ENCODE measurements at regions not wholly inside any gene's neighbourhood (a gene's known extent, or its start where the extent isn't known, plus 50 kb on each side); places are given as distances from the start of the nearest gene placed in this dataset.
"Not testable (repeated sequence)": the region's sequence is repeated elsewhere in the genome, so short reads cannot be mapped to it uniquely, and the experiment has no call there.

DNA sequence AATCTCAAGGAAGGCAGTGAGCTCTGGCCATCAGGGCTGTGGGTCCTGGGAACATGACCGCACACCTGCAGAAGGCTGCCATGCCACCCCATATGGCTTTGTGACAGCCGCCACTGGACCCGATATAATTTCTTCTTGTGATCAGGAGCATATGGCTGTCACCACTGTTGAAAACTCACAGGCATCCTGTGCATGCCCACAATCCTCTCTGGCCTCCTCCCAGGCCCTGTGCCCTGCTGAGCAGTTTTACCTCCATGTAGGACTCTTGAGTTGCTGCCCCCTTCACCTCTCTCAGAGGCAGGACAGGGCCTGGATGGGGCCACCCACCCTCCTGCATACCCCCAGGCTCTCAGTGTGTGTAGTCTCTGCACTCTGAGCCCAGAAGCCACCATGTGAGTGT lies 391.9 kb upstream of the AKR1E2 start:
- no peak for DNase-seq

DNA sequence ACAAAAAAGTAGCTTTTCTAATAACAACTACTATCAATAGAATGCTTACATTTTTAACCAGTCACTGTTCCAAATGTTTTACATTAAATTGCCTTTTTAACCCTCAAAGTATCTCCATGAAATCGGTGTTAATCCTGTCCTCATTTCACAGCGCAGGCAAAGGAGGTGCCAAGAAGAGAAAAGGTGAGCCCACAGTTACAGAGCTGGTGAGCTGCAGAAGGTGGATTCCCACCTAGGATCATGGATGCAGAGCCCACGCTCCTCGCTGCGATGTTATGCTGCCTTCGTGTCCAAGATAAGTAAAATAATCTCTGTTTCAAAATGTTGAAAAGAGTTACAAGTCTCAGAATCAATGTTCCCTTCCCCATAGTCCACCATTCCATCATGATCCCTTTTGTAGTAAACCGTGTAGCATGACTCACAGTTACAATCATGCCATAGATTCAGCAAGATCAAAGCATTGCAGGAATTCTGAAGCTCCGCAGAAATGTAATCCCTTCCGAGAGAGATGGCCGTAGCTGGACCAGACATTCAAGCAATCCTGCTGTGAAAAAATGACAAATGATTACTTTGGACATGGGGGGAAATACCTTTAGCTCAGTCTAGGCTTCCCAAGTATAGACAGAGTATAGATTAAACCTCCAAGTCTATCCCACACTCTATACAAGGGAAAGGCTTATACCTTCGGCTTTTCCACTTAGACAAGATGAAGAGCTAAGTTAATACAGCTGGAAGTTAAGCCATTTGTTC lies 394.7 kb upstream of the AKR1E2 start:
- no peak for DNase-seq

DNA sequence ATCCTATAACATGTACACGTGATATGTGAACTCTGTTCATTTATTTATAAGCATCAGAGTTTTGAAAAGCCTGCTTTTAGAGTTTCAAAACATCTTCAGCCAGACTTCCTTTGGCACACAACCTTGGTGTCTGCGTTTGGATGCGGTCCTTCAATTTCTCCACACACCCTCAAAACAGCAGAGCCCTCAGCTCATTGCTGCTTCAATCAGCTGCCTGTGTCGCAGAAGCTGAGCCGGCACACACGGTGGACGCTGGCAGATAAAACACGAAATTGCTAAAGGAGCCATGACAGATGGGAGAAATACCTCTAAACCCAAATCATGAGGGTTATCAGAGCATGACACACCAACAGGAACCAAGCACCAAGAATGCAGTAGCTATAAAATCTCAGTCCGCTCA lies 396.4 kb upstream of the AKR1E2 start:
- DNase-seq: no peak

DNA sequence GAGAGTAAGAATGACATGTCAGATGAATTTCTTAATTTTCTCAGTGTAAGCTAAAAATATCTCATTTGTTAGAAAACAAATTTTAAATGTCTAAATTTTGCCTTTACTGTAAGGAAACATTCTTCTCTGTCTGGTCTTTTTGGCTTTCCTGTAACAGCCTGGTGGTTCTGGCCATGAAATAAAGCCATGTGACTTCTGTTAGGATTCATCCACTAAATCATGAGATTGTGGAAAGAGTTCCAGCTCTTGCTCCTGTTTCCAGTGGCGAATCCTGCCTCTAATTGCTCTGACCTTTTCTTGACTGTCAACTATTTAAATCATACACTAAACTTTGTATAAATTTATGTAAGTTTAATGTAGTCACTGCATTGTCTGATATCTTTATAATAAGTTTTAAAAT lies 398.5 kb upstream of the AKR1E2 start:
- DNase-seq: no peak

DNA sequence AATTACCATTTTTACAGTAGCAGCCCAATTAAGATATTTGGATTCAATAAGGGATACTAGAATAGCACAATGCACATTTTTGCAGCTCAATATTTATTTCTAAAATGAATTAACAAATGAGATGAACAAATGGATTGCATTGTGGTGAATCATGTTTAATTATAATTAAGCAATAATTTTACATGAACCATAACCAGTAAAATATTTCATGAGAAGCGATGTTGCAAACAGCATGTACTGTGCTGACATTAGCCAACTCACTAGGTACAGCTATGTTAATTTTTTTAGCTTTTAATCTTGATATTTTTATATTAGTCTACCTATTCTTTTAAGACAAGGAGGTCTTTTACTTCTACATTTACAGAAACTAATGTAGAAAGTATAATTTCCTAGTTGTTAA lies 399.1 kb upstream of the AKR1E2 start:
- DNase-seq: no peak

DNA sequence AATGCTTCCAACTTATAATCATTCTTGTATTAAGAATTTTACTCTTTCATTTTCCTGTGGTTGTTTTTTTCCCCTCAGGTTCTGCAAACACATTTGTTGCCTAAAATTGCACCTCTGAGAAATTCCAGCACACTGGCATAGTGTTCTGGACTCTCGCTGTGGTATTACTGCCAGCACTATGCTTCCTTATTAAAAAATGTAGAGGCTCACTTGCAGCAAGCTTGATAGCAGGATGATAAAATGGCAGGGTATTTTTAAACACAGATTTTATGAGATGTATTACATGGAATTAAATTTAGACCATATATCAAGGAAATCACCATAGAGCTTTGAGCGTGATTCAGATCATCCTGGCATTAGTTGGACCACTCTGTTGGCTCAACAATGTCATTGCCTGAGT lies 416.7 kb upstream of the AKR1E2 start:
- DNase-seq: no peak

DNA sequence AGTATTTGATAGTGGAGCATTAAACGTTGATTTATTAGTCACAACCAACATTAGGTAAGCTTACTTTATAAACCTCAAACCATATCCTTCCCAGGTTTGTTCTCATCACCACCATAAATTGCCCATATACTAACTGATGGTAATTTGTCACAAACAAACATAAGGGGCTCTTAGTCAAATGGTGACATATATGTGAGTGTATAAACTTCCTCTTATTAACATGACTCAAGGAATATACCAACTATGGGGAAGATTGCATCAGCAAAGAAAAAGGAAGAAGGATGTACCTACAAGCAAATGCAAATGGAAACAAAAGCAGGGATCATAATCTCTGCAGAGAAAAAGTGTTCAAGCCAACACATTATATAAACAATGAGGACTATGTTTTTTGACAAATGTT lies 418.2 kb upstream of the AKR1E2 start:
- no peak for DNase-seq

DNA sequence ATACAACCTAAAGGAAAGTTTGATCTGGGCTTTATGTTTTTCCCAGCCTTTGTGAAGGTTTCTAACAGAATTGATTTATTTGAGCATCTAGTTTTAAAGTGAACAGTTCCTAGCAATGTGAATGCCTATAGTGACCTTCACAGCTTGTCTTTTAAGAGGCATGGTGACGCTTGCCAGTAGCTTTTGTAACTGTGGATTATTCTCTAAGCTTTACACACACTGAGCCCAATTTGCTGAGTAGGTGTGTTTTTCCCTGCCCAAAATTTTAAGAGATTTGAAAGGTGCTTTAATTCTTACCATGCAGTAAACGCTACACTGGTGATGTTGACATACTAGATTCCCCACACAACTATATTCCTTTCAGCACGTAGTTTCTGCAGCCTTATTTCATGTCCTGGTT lies 420.2 kb upstream of the AKR1E2 start:
- no peak for DNase-seq

DNA sequence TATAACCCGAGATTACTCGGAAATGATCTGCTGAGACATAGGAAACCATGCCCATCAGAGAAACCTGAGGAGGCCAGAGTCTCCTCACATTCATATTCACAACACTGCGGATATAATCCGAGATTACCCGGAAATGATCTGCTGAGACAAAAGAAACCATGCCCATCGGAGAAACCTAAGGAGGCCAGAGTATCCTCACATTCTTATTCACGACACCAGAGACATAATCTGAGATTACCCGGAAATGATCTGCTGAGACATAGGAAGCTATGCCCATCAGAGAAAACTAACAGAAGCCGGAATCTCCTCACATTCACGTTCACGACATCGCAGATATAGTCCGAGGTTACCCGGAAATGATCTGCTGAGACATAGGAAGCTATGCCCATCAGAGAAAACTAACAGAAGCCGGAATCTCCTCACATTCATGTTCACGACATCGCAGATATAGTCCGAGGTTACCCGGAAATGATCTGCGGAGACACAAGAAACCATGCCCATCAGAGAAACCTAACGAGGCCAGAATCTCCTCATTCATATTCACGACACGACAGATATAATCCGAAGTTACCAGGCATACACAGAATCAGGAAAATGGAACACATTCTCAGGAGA lies 422.3 kb upstream of the AKR1E2 start:
- no peak for DNase-seq

DNA sequence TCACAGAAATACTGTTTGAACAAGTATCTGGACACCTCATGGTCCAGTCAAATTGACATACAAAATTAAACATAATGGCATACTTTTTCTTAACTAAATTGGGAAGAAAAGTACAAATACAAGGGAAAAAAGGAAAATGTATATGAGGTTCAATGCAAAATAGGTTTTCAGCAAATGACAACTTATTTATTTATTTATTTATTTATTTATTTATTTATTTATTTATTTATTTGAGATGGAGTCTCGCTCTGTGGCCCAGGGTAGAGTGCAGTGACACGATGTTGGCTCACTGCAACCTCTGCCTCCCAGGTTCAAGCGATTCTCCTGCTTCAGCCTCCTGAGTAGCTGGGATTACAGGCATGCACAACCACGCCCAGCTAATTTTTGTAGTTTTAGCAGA lies 424.9 kb upstream of the AKR1E2 start:
- not testable (repeated sequence) for DNase-seq

DNA sequence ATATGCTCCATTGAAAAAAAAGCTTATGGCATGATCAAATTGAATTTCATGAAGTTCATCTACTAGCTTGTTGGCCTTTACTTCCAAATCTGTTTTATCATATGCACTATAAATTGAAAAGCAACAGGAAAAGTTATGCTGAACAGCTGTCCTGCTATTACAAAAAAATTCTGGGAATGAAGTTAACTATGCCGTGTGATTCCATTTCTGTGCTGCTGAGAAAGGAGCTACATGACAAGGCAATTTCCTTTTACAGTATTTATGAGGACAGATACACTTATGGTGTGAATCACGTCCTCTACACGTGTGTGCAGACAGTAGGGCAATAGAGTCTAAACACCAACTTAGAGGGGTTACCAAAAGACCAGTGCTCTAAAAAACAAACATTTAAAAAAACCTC lies 426.5 kb upstream of the AKR1E2 start:
- DNase-seq: no peak

DNA sequence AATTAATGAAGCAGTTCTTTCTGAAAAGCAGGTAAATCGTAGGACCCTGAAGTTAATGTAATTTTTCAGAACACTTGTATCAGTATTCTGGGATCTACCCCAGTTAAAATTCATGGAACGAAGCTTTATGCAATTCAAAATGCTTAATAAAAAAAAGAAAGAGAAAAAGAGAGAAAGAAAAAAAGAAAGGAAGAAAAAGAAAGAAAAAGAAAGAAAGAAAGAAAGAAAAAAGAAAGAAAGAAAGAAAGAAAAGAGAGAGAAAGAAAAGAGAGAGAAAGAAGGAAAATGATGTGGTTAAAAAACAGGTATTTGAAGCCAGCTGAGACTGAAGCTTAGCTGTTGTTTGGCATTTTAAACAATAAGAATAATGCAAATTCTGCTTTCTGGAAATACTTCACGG lies 427.4 kb upstream of the AKR1E2 start:
- DNase-seq: no peak

DNA sequence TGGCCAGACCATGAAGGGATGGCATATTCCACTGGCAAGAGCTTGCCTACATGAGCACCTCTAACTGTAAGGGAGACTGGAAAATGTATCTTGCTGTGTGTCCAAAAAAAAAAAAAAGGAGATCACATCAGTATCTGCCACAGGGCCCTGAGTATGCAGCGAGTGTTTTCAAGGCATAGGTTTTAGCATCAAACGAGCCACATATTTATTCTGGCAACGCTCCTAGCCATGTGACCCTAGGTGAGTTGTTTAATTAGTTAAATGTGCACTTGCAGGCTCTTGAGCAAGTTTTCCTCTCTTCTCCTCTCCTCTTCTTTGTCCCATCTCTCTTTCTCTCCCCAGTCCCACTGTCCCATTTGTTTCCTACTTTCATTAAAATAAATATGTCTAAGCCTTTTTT lies 428.7 kb upstream of the AKR1E2 start:
- DNase-seq: no peak

DNA sequence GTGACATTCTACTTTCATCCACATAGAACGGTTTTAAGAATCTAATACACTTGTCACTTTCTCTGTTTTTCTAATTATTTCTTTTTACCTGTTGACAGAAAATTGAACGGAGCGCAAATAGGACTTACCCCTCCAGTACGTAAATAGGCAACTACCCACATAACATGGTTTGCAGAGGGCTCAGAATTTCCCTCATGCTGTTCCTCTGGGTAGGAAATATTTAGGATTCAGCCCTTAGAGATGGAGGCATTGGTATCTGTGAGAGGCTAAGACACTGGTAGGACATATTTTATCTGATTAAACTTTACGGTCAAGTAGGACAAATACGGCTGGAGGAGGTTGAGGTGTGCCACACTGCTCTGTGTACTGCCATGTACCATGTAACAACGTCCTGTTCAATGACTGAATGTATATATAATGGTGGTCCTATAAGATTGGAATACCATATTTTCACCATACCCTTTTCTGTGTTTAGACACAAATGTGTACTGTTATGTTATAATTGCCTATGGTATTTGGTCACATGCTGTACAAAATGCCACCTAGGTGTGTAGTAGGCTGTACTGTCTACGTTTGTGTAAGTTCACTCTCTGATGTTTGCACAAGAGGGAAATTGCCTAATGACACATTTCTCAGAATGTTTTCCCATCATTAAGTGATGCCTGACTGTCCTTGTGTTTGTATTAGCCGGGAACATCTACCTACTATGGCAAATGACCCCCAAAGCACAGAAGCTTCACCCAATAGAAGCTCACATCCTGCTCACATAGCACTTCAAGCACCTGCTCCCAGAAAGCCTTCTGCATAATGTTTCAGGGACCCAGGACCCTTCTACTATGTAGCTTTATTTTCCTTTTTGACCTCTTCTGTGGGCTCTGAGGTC lies 429.4 kb upstream of the AKR1E2 start:
- no peak for DNase-seq

DNA sequence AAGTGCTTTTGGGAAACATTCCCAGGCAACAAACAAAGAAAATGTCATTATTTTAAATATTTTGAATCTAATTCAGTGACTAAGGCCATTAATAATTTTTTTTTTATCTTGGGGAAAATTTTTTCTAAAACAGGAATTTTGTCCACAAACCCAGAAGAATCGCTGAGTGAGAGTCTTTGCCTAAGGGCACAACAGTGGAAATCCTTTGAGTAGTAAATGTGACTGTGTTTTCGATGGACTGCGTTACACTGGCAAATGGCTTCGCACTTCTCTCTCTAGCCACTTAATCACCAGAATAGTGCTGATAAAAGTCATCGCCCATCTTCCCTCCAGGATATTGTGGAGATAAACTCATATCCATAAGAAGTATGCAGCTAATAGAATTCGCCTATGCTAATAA lies 430.3 kb upstream of the AKR1E2 start:
- no peak for DNase-seq

DNA sequence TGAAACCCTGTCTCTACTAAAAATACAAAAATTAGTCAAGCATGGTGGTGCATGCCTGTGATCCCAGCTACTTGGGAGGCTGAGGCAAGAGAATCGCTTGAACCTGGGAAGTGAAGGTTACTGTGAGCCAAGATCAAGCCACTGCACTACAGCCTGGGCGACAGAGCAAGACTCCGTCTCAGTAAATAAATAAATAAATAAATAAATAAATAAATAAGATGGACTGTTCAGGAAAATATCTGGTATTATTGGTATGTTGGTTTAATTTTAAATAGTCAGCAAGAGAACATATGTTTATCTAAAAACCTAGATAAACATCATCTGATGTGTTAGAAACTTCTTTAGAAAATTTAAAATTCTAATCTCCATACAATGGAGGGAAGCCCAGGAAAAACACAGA lies 431.6 kb upstream of the AKR1E2 start:
- not testable (repeated sequence) for DNase-seq

DNA sequence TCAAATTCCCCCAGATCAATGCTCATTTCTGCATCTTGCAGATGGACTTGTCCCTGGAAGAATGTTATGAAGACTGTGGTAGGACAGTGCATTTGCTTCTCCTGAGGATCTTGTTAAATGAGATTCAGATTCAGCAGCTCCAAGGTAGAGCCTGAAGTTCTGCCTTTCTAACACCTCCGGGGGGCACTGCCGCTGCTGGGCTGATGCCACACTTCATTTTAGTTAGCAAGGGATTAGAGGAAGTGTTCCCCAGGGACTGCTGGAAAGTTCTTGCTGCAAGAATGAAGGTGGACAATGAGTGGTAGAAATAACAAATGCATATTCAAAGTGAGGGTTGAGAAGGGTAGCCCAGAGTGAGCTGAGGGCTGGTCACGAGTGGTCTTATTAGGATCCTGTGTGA lies 434.3 kb upstream of the AKR1E2 start:
- DNase-seq: no peak

DNA sequence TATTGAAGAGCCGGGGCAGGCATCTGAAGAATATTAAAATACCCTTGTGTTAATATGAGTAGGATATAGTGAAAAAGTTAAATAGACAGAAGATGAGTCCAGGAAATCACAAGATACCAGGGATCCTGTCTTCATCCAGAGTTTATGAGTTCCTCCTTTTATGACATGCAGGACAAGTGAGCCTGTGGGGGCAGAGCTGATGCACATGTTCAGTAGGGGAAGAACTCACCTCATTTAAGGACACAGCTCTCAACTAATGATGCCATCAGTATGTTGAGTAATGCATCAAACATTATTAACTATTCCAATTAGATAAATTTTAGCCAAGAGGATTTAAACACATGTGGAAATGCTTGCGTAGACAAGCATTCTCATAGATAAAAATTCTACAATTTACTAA lies 435.8 kb upstream of the AKR1E2 start:
- DNase-seq: no peak

DNA sequence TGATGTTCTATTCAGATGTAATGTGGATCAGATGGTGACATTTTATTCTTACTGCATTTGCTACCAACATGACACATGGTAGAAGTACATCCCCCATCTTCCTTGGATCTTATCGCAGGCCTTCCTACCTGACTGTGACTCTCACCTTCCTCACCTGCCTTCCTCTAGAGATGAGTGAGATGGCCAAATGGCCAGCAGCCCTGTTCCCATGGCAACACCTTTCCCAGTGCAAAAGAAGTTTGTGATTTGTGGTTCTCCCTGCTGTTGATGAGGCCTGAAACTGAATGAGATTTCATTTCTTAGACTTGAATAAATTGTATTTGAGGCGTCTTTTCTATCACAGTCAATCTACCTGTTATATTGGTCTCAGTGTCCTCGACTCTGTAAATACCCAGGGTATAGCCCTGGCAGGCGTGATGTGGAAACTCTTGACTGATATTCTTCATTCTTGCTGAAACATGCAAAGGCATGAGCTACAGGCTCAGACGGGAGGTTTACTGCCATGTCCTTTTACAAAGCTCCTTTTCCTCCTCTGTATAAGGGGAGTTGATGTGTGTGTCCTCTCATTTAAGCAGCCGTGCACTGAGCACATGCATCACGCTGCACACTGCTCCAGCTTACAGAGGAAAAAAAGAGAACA lies 440.7 kb upstream of the AKR1E2 start:
- DNase-seq: no peak

DNA sequence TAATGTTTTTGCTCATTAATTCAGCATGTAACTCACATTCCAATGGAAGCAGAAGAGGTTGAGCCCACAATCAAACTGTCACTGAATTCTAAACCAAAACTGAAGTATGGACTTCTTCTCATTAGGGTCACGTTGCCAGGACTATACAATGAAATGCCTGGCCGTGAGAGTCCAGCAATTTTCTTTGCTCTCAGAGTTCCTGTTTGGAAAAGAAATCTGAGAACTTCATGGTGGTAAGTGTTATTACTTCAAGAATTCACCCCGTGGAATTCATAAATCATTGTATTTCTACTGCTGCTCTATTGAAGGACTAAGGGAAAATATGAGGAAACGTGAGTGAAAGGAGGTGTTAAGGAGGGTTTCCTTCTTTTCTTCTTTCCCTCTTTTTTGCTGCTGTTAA lies 441.8 kb upstream of the AKR1E2 start:
- DNase-seq: no peak

DNA sequence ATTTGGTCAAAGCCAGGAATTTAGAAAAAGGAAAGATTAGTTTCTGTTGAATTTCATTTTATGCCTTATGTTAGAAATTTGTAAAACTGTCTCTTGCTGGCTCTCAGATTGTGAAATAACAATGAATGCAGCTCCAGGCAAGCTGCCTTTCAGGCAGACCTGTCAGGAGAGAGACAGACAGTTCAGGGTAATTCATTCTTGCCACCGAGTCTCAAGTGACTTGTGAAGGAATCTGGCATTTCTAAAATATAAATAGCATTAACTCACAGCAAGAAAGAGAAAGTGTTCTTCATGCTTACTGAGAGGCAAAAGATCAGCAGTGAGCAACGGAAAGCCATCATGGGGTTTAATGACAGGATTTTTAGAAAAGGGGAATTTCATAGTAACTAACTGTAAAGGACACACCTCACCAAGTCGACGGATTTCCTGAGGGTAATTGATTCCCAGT lies 442.3 kb upstream of the AKR1E2 start:
- no peak for DNase-seq

DNA sequence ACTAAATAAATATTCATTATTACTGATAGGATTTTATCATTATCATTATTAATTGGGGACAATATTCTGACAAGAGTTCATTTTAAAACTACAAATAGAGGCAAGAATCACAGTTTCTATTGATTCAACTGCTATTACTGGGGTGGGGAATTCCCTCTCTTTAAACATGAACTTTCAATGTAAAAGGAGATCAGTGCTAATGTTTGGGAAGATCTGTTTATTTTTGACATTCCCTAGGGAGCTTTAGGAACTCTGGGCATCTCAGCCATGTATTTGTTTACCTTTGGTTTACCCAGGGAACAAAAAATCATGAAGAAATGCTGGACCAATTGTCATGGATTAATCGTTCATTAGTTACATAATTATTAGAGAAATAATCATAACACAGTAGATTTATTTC lies 443.2 kb upstream of the AKR1E2 start:
- DNase-seq: no peak

DNA sequence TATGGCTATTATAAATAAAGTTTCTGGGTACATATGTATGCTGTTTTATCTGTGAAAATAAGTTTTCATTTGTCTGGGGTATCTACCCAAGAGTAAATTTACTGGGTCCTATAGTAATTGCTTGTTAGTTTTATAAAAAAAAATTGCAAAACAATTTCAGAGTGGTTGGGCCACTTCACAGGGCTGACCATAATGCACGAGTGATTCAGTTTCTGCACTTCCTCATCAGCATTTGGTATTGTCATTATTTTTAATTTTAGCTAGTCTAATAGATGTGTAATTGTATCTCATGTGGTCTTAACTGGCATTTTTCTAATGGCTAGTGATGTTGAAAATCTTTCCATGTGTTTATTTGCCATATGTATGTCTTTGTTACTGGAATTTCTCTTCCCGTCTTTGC lies 452.4 kb upstream of the AKR1E2 start:
- DNase-seq: no peak

Measured in femur (tissue), 1 donor.